ENCODE measurements at regions not wholly inside any gene's neighbourhood (a gene's known extent, or its start where the extent isn't known, plus 50 kb on each side); places are given as distances from the start of the nearest gene placed in this dataset.

- H3K9ac ChIP-seq (replicated peaks in 1 of 4; ENCODE audit: extremely low read depth in 1 of 4, low read depth in 3 of 4, low read length in 3 of 4) = no peak overlapping the region
- no peak overlapping the region for H2BK15ac ChIP-seq (ENCODE audit: low read length)
- no peak overlapping the region for H2AFZ ChIP-seq (ENCODE audit: low read length)
- H4K91ac ChIP-seq (replicated peaks; ENCODE audit: insufficient read length, low read length) = no peak overlapping the region
- H3K56ac ChIP-seq (replicated peaks; ENCODE audit: insufficient read length, low read depth, low read length) = no peak overlapping the region
- H3K27me3 ChIP-seq (replicated peaks in 1 of 4; ENCODE audit: control insufficient read depth in 3 of 4, extremely low read depth in 1 of 4, insufficient read depth in 3 of 4, low read length in 3 of 4) = no peaks in the 10 kb centered on the region
- H3K4me3 ChIP-seq (ENCODE audit: extremely low read depth in 1 of 4, insufficient read depth in 2 of 4, low read depth in 3 of 4, low read length in 4 of 4) = no peak overlapping the region
- no peaks in the 10 kb centered on the region for H3K36me3 ChIP-seq (ENCODE audit: control insufficient read depth in 2 of 4, insufficient read depth in 4 of 4, low read length in 3 of 4)
- H4K8ac ChIP-seq (ENCODE audit: extremely low read depth, insufficient read depth, low read length) = no peak overlapping the region
- ChIA-PET POLR2A (ENCODE audit: partially characterized antibody) (interaction anchor here (1.3 kb wide), 1 partner anchor 16 kb away, joined by 3 read pairs; no protein-coding TSS in a partner anchor), CTCF (ENCODE audit: partially characterized antibody) (interaction anchor here (0.7 to 1.1 kb wide), 2 partner anchors 11 to 548 kb away, joined by 3 to 6 read pairs; no protein-coding TSS in a partner anchor)
- no peaks in the 10 kb centered on the region; a peak in 3 of 7 replicates for H3K4me1 ChIP-seq (replicated peaks in 1 of 4; ENCODE audit: control insufficient read depth in 3 of 4, insufficient read depth in 4 of 4, low read length in 3 of 4)
- 83% methylated on average over 4 of the region's 4 CpGs; no CpG with 5 or more reads in 1 of the 2 experiments for WGBS, 2 experiments (ENCODE audit: extremely low coverage in 1 of 2, insufficient coverage in 1 of 2, insufficient read length in 1 of 2, insufficient replicate concordance in 2 of 2, low coverage in 1 of 2, low lambda C conversion rate in 2 of 2, missing lambda C conversion rate in 1 of 2)
- no peak overlapping the region for H2AK5ac ChIP-seq (ENCODE audit: low read depth, low read length)
- DNase-seq (ENCODE audit: low read depth in 1 of 2, low spot score in 2 of 2) (no peak), FAIRE-seq (no peak)
- H3K4me2 ChIP-seq (ENCODE audit: insufficient read depth in 1 of 2, low read depth in 2 of 2, low read length in 2 of 2) = no peak overlapping the region
- H3K27ac ChIP-seq (ENCODE audit: low read depth, low read length) = no peak overlapping the region
- H3K9me3 ChIP-seq (ENCODE audit: insufficient read depth in 2 of 2, low read depth in 1 of 2, low read length in 1 of 2) = no peaks in the 10 kb centered on the region
- H2BK5ac ChIP-seq (ENCODE audit: low read depth, low read length) = no peak overlapping the region
- H4K5ac ChIP-seq (ENCODE audit: insufficient read length, low read depth, low read length) = no peak overlapping the region
- H2BK120ac ChIP-seq (replicated peaks; ENCODE audit: low read depth, low read length) = no peak overlapping the region
- H3K23me2 ChIP-seq (ENCODE audit: low read depth, low read length) = no peaks in the 10 kb centered on the region; the same call in 1 of the 2 replicates
- no peak overlapping the region for H2BK12ac ChIP-seq (ENCODE audit: low read depth, low read length)
- no peaks in the 10 kb centered on the region for H3K79me2 ChIP-seq (ENCODE audit: control insufficient read depth in 1 of 2, insufficient read depth in 2 of 2, low read length in 2 of 2)
- H3K4ac ChIP-seq (replicated peaks; ENCODE audit: insufficient read length, low read depth, low read length) = no peak overlapping the region
- H2BK20ac ChIP-seq (ENCODE audit: low read length) = no peak overlapping the region
- no peaks in the 10 kb centered on the region for H4K20me1 ChIP-seq (replicated peaks in 1 of 2; ENCODE audit: control insufficient read depth in 1 of 2, insufficient read depth in 2 of 2, low read length in 2 of 2)
- no peak overlapping the region for H3K14ac ChIP-seq (ENCODE audit: insufficient read length)
- H3K79me1 ChIP-seq (ENCODE audit: low read depth, low read length) = no peaks in the 10 kb centered on the region
- H3K23ac ChIP-seq (ENCODE audit: insufficient read length) = no peak overlapping the region
- H3K18ac ChIP-seq (ENCODE audit: extremely low read depth, low read length) = no peak overlapping the region
- TF ChIP-seq CBX8 (IDR thresholded peaks at IDR 0.05; ENCODE audit: borderline replicate concordance, low read depth, low read length) (no peak), TBP (IDR thresholded peaks at IDR 0.05; ENCODE audit: low read depth, low read length) (no peak), RAD21 (IDR thresholded peaks at IDR 0.05 in 1 of 2, conservative IDR thresholded peaks at IDR 0.05 in 1 of 2; ENCODE audit: low read depth in 2 of 2, low read length in 2 of 2) (no peak), RFX5 (IDR thresholded peaks at IDR 0.05; ENCODE audit: borderline replicate concordance, low read depth, low read length) (no peak), ASH2L (IDR thresholded peaks at IDR 0.05; ENCODE audit: low read length) (no peak), POLR2AphosphoS5 (IDR thresholded peaks at IDR 0.05; ENCODE audit: low read depth, low read length) (no peak), FOSL1 (IDR thresholded peaks at IDR 0.05; ENCODE audit: insufficient read depth, low read depth, low read length) (no peak), CEBPB (IDR thresholded peaks at IDR 0.05; ENCODE audit: low read depth, low read length) (no peak), EGR1 (IDR thresholded peaks at IDR 0.05; ENCODE audit: borderline replicate concordance, low read depth, low read length) (no peak), HDAC6 (IDR thresholded peaks at IDR 0.05; ENCODE audit: low read depth, low read length) (no peak), GABPA (IDR thresholded peaks at IDR 0.05; ENCODE audit: borderline replicate concordance, insufficient read depth, low read length) (no peak), TAF1 (IDR thresholded peaks at IDR 0.05; ENCODE audit: low read depth, low read length) (no peak), RNF2 (IDR thresholded peaks at IDR 0.05; ENCODE audit: borderline replicate concordance, low read depth, low read length, missing control alignments, poor library complexity, severe bottlenecking) (no peak), MAX (IDR thresholded peaks at IDR 0.05) (no peak), RBBP5 (IDR thresholded peaks at IDR 0.05; ENCODE audit: borderline replicate concordance, low read depth, low read length) (no peak)
Measured at GRCh38 chr19:31625056-31625455, 275.8 kb upstream of the TSHZ3 start.
